ENCODE measurements at regions not wholly inside any gene's neighbourhood (a gene's known extent, or its start where the extent isn't known, plus 50 kb on each side); places are given as distances from the start of the nearest gene placed in this dataset.
A peak's percentile ranks its signal among the peaks of the same experiment; 100 is the strongest.

DNA sequence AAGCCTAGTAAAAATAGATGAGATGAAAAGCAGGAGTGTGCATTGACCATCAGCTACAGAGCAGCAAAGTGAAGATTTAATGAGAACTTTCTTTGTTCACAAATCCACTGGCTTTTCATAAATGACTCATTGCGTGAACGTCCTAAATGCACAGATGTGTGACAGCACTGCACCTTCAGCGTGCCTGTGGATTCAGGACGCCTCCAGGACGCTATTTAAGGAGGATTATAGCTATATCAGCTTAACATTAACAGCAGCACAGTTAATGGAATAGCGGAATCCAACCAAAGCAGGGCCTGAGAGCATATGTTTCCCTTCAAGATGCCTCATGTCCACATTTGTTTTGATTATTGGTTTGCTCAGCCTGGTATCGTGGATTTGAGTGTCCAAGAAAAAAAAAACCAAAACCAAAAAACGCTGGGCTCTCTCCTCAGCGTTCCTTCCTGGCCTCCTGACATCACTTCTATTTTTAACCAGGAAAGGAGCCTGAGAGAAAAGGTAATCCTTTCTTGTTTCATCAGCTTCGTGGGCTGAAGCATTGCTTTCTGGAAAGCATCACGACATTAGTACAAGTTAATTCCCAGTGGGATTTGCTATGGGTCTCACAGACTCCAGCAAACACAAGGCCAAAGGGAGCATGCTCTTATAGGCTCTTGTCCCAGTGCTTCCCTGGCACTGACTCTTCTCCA lies 447.0 kb upstream of the SMIM21 start:
- Histone ChIP-seq H3K9me3 (no peaks in the 10 kb centered on the region), H3K4me1 (peaks cover 0 to 4% of the 10 kb centered on the region in 2 donors), H3K27ac (no peak overlapping the region), H3K4me3 (no peak overlapping the region), H3K27me3 (no peaks in the 10 kb centered on the region), H3K36me3 (no peaks in the 10 kb centered on the region)
- no peak for DNase-seq (ENCODE audit: low spot score in 2 of 2)
- intact Hi-C loops (cut with DNase I), result no loop called here
- TF ChIP-seq, protein P1, sequence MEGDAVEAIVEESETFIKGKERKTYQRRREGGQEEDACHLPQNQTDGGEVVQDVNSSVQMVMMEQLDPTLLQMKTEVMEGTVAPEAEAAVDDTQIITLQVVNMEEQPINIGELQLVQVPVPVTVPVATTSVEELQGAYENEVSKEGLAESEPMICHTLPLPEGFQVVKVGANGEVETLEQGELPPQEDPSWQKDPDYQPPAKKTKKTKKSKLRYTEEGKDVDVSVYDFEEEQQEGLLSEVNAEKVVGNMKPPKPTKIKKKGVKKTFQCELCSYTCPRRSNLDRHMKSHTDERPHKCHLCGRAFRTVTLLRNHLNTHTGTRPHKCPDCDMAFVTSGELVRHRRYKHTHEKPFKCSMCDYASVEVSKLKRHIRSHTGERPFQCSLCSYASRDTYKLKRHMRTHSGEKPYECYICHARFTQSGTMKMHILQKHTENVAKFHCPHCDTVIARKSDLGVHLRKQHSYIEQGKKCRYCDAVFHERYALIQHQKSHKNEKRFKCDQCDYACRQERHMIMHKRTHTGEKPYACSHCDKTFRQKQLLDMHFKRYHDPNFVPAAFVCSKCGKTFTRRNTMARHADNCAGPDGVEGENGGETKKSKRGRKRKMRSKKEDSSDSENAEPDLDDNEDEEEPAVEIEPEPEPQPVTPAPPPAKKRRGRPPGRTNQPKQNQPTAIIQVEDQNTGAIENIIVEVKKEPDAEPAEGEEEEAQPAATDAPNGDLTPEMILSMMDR (IDR thresholded peaks at IDR 0.05), result no peak

GRCh38 chr18:75871596-75871995 lies 444.1 kb upstream of the SMIM21 start:
- H3K4me1 ChIP-seq, result peaks cover 0 to 4% of the 10 kb centered on the region in 2 donors
- DNase-seq (ENCODE audit: low spot score in 2 of 2), result no peak
- TF ChIP-seq, protein P1 (IDR thresholded peaks at IDR 0.05), result no peak
- no peak overlapping the region for H3K27ac ChIP-seq
- H3K9me3 ChIP-seq, result no peaks in the 10 kb centered on the region
- H3K36me3 ChIP-seq, result no peaks in the 10 kb centered on the region
- no peak overlapping the region for H3K4me3 ChIP-seq
- intact Hi-C loops (cut with DNase I), result no loop called here
- H3K27me3 ChIP-seq, result no peaks in the 10 kb centered on the region

DNA sequence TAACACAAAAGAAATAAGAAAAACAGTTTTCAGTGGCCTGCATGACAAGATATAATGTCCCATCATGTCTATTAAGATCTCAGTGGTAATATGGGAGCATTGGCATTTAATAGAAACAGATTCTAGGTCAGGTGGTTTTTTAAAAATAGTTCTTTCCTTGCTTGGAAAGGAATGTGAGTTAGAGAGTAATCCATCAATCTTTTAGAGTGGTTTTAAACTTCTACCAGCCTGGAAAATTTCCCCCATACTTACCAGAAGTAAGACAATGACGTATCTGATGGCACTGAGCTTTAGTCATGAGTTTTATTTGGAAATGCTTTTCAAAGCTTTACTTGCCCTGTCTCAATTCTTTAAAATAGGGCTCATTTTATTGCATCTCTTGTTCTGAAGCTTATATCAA lies 441.7 kb upstream of the SMIM21 start:
- intact Hi-C loops (cut with DNase I), result no loop called here
- no peaks in the 10 kb centered on the region for H3K36me3 ChIP-seq
- H3K4me1 ChIP-seq, result peaks cover 0 to 4% of the 10 kb centered on the region in 2 donors
- TF ChIP-seq, protein P1 (IDR thresholded peaks at IDR 0.05), result no peak
- H3K4me3 ChIP-seq, result no peak overlapping the region
- H3K27ac ChIP-seq, result peak overlapping the region in 1 of 2 donors; percentile 53
- H3K9me3 ChIP-seq, result no peaks in the 10 kb centered on the region
- no peaks in the 10 kb centered on the region for H3K27me3 ChIP-seq
- DNase-seq (ENCODE audit: low spot score in 2 of 2), result no peak

DNA sequence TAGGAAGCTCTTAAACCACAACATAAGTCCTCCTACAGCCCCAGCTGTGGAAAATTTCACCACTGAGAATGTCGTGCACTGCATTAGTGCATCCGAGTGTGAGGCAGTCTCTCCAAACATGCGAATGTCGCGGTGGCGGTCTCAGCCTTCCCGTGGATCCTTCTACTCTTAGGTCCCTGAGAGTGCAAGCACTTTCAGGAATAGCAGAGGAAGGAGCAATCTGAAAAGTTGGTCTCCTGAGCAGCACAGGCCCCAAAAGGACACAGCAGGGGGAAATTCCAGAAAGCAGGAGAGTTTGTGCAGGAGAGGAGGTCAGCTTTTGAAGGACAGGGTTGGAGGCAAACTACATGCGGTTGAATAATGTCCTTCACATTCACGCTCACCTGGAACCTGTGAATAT lies 440.5 kb upstream of the SMIM21 start:
- Histone ChIP-seq H3K9me3 (no peaks in the 10 kb centered on the region), H3K4me1 (peaks cover 0 to 4% of the 10 kb centered on the region in 2 donors), H3K27me3 (no peaks in the 10 kb centered on the region), H3K27ac (no peak overlapping the region), H3K36me3 (no peaks in the 10 kb centered on the region), H3K4me3 (no peak overlapping the region)
- TF ChIP-seq, protein P1 (IDR thresholded peaks at IDR 0.05), result no peak
- intact Hi-C loops (cut with DNase I), result no loop called here
- no peak for DNase-seq (ENCODE audit: low spot score in 2 of 2)

DNA sequence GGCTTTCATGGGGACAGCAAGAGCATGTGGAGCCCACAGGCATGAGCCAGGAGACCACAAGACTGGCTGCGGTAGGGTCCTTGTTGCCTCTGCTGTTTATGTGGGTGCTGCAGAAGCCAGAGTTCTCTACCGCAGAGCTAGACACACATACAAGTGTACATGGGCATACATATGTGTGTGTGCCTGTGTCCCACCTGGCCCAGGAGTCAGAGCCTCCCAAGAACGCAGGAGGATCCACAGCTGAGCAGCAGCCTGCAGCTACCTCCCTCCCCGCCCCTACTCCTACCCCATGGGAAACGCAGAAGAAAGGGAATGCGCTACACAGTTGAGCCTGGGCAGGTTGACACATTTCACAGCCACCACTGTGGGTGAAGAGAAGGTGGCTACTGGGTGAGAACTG lies 438.1 kb upstream of the SMIM21 start:
- DNase-seq (ENCODE audit: low spot score in 2 of 2), result no peak
- TF ChIP-seq, protein P1 (IDR thresholded peaks at IDR 0.05), result no peak
- Histone ChIP-seq H3K4me3 (no peak overlapping the region), H3K9me3 (no peaks in the 10 kb centered on the region), H3K27me3 (no peaks in the 10 kb centered on the region), H3K27ac (no peak overlapping the region), H3K4me1 (peaks cover 0 to 4% of the 10 kb centered on the region in 2 donors), H3K36me3 (no peaks in the 10 kb centered on the region)
- intact Hi-C loops (cut with DNase I), result no loop called here

DNA sequence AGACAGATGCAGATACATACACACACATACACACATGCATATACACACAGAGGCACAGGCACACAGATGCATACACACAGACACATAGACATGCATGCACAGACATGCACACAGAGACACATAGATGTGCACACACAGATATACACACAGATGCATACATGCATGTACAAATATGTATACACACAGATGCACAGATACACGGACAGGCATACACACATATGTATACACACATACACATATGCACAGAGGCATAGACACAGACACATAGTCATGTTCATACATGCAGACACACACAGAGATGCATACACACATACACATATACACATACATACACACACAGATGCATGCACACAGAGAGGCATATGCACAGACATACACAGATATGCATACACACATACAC lies 437.3 kb upstream of the SMIM21 start:
- Histone ChIP-seq H3K4me1 (peaks cover 0 to 3% of the 10 kb centered on the region in 2 donors), H3K4me3 (no peak overlapping the region), H3K9me3 (no peaks in the 10 kb centered on the region), H3K36me3 (no peaks in the 10 kb centered on the region), H3K27me3 (no peaks in the 10 kb centered on the region), H3K27ac (no peak overlapping the region)
- TF ChIP-seq, protein P1 (IDR thresholded peaks at IDR 0.05), result no peak
- intact Hi-C loops (cut with DNase I), result no loop called here
- no peak for DNase-seq (ENCODE audit: low spot score in 2 of 2)

Data from ascending aorta (tissue), 2 donors.